Stimulated activated naive B cell treated with anti-CD40 and anti-IgM and Interleukin-4, amounts not matched to agents 10 μg/mL and 1 μg/mL and 100 μg/mL, for 72 hours (primary cell): ENCODE measurements at regions not wholly inside any gene's neighbourhood (a gene's known extent, or its start where the extent isn't known, plus 50 kb on each side); places are given as distances from the start of the nearest gene placed in this dataset.
"Not testable (repeated sequence)": the region's sequence is repeated elsewhere in the genome, so short reads cannot be mapped to it uniquely, and the experiment has no call there.

Experiments
- ATAC-seq, 2 donors: fragments of 150-1000 bp; cut with Tn5 transposase; replicated peaks; 2 replicates each; pipeline ENCODE4 v1.10.0; 2021; ENCODE audit warnings: moderate library complexity in 1 of 2
- DNase-seq: peaks from one replicate; pipeline ENCODE4 v3.0.0; 2021
- H3K27ac Mint-ChIP-seq: one replicate; pipeline ENCODE4 v1.8.0; 2022; ENCODE audit warnings: mild to moderate bottlenecking, mixed read lengths
- H3K27me3 Mint-ChIP-seq, 2 donors: one replicate each; pipeline ENCODE4 v1.8.0; 2022; ENCODE audit warnings: mixed read lengths in 2 of 2
- H3K36me3 Mint-ChIP-seq, 2 donors: one replicate each; pipeline ENCODE4 v1.8.0; 2022; ENCODE audit warnings: mixed read lengths in 2 of 2, mild to moderate bottlenecking in 1 of 2
- H3K4me1 Mint-ChIP-seq, 2 donors: one replicate each; pipeline ENCODE4 v1.8.0; 2022; ENCODE audit warnings: mixed read lengths in 2 of 2, mild to moderate bottlenecking in 1 of 2
- H3K4me3 Mint-ChIP-seq, 2 donors: one replicate each; pipeline ENCODE4 v1.8.0; 2022; ENCODE audit warnings: mild to moderate bottlenecking in 2 of 2, mixed read lengths in 2 of 2, moderate library complexity in 1 of 2
- H3K9me3 Mint-ChIP-seq, 2 donors: one replicate each; pipeline ENCODE4 v1.8.0; 2022; ENCODE audit warnings: mixed read lengths in 2 of 2, mild to moderate bottlenecking in 1 of 2

DNA sequence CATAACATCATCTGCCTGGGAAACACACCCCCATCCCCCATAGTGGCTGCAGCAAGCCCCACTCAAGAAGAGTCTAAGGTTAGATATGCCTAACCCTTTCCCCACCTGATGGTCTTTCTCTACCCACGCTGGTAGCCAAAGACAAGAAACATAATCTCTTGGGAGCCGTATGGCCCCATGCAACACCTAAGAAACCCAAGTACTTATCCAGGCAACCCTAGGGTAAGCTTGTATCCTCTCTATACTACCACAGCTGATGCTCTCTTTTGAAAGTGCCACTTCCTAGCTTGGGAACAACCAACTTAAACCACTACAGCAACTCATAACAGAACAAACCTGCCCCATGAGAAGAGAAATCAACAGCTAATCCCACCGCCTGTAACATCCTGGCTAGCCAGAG is 161.1 kb downstream of the MSN start:
- Mint-ChIP-seq H3K4me1 (peaks cover 0 to 4% of the 10 kb centered on the region in 2 donors), H3K27ac (no peak overlapping the region), H3K4me3 (no peak overlapping the region), H3K36me3 (no peaks in the 10 kb centered on the region), H3K27me3 (peaks cover 0 to 4% of the 10 kb centered on the region in 2 donors), H3K9me3 (no peaks in the 10 kb centered on the region)
- ATAC-seq = no peak
- no peak for DNase-seq

DNA sequence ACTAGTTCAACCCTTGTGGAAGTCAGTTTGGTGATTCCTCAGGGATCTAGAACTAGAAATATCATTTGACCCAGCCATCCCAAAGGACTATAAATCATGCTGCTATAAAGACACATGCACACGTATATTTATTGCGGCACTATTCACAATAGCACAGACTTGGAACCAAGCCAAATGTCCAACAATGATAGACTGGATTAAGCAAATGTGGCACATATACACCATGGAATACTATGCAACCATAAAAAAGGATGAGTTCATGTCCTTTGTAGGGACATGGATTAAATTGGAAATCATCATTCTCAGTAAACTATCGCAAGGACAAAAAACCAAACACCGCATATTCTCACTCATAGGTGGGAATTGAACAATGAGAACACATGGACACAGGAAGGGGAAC is 157.8 kb downstream of the MSN start:
- not testable (repeated sequence) for H3K9me3 Mint-ChIP-seq, H3K36me3 Mint-ChIP-seq, H3K27ac Mint-ChIP-seq, ATAC-seq, H3K27me3 Mint-ChIP-seq, DNase-seq, H3K4me3 Mint-ChIP-seq
- peaks cover 2 to 14% of the 10 kb centered on the region in 2 donors for H3K4me1 Mint-ChIP-seq

DNA sequence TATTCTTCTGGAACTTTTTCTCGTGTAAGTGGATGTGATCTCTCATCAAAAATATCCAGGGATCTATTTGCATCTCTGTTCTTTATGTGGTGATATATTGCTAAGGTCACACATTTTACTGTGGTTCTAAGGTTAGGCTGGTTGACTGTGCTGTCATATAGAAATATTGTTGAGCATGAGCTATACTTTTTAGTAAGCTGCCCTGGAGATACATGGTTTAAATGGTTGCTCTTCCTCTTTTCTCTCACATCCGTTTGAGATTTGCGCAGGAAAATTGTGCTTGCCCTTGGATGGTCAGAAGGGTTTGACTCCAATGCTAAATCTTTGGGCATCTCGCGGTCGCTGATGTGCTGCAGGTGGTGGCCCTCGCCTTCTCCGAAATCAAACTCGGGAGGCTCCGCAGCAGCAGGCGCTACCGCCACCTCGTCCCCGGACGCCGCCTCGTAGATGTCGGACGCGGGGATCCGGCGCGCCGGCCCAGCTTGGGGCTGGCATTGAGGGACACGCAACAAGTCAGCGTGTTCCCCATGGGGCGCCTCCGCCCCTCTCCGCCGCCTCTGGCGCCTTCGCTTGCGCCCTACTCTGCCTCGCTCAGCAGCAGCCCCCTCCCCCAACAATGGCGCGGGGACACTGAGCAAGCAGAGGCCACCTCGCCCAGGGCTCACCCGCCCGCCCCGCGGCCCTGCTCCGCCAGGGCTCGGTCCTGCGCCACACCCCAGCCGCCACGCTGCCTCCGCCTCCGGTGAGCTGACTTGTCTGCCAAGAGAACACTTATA is 154.5 kb downstream of the MSN start:
- ATAC-seq = peak; percentile 88 to 89
- peaks cover 0 to 4% of the 10 kb centered on the region in 2 donors for H3K9me3 Mint-ChIP-seq
- peaks cover 2 to 14% of the 10 kb centered on the region in 2 donors for H3K4me1 Mint-ChIP-seq
- H3K27me3 Mint-ChIP-seq = peaks cover 0 to 8% of the 10 kb centered on the region in 2 donors
- H3K27ac Mint-ChIP-seq = peak overlapping the region; percentile 72
- H3K36me3 Mint-ChIP-seq = no peaks in the 10 kb centered on the region
- peak overlapping the region; percentile 79 to 81 for H3K4me3 Mint-ChIP-seq
- DNase-seq = peak; percentile 13

DNA sequence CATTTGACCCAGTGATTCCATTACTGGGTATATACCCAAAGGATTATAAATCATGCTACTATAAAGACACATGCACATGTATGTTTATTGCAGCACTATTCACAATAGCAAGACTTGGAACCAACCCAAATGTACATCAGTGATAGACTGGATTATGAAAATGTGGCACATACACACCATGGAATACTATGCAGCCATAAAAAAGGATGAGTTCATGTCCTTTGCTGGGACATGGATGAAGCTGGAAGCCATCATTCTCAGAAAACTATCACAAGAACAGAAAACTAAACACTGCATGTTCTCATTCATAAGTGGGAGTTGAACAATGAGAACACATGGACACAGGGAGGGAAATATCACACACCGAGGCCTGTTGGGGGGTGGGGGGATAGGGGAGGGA is 152.5 kb downstream of the MSN start:
- H3K36me3 Mint-ChIP-seq, ATAC-seq, H3K9me3 Mint-ChIP-seq, H3K27ac Mint-ChIP-seq, H3K4me3 Mint-ChIP-seq, DNase-seq: not testable (repeated sequence)
- Mint-ChIP-seq H3K27me3 (peaks cover 0 to 17% of the 10 kb centered on the region in 2 donors), H3K4me1 (peaks cover 2 to 14% of the 10 kb centered on the region in 2 donors)

- DNase-seq = no peak
- ATAC-seq = no peak
- Mint-ChIP-seq H3K27me3 (peaks cover 0 to 16% of the 10 kb centered on the region in 2 donors), H3K36me3 (peaks cover 3 to 17% of the 10 kb centered on the region in 2 donors), H3K27ac (no peak overlapping the region), H3K9me3 (peaks cover 10 to 16% of the 10 kb centered on the region in 2 donors), H3K4me1 (peaks cover 1 to 10% of the 10 kb centered on the region in 2 donors), H3K4me3 (no peak overlapping the region)
Measured at GRCh38 chrX:65813245-65813644, 145.8 kb downstream of the MSN start.

DNA sequence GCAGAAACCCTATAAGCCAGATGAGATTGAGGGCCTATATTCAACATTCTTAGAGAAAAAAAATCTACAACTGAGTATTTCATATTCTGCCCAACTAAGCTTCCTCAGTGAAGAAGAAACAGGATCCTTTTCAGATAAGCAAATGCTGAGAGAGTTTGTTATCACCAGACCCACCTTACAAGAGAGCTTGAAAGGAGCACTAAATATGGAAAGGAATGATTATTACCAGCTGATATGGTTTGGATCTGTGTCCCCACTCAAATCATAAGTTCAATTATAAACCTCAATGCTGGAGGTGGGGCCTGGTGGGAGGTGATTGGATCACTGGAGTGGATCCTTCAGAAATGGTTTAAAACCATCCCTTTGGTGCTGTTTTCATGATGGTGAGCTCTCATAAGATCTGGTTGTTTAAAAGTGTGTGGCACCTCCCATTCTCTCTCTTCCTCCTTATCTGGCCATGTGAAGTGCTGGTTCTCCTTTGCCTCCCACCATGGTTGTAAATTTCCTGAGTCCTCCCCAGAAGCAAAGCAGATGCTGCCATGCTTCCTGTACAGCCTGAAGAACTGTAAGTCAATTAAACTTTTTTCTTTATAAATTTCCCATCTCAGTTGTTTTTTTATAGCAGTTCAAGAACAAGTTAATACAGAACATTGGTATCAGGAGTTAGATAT is 144.2 kb downstream of the MSN start:
- Mint-ChIP-seq H3K27ac (no peak overlapping the region), H3K4me3 (no peak overlapping the region), H3K36me3 (peaks cover 3 to 17% of the 10 kb centered on the region in 2 donors), H3K27me3 (peaks cover 0 to 16% of the 10 kb centered on the region in 2 donors), H3K9me3 (peaks cover 10 to 16% of the 10 kb centered on the region in 2 donors), H3K4me1 (peaks cover 1 to 5% of the 10 kb centered on the region in 2 donors)
- no peak for DNase-seq
- ATAC-seq = no peak
